Activated gamma-delta T cell treated with Interleukin-2 at 50 U/mL for 16 hours (primary cell): ENCODE measurements at regions not wholly inside any gene's neighbourhood (a gene's known extent, or its start where the extent isn't known, plus 50 kb on each side); places are given as distances from the start of the nearest gene placed in this dataset.

ENCODE experiments used
- DNase-seq: peaks from one replicate; pipeline ENCODE4 v3.0.0-alpha.2; 2020

DNA sequence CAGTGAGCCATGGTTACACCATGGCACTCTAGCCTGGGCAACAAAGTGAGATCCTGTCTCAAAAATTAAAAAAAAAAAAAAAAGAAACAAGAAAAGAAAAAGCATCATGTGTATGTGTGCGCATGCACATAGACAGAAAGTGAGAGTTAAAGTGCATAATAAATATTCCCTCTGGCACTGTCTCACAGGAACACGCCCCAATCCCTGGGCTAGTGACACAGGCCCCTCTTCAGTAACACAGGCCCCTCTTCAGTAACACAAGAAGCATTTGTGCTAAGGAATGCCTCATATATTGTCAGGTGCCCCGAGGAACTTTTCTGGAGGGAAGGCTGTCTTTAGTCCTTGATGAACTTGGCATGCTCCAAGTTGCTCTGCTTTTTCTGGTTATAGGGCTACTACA, 57.5 kb downstream of the RPL27A start:
- no peak for DNase-seq

DNA sequence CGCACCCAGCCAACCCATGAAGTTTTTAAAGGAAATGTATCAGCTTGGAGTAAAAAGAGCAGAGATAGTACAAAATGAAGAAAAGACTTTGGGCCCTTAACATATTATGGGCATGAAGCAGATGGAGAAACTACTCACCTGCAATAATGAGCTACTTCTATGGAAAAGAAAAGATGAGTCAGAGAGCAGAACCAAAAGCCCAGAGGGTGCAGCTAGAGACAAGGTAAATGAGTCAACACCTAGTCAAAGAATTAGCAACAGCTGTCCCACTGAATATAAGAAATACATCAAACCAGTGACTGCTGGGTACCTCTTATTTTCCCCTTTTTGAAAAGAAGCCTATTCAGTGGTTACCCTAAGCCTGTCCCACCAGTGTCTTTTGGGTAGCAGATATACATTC, 61.8 kb downstream of the RPL27A start:
- no peak for DNase-seq

- DNase-seq, result no peak
These were observed 63.0 kb downstream of the RPL27A start for GRCh38 chr11:8745431-8746253.

DNA sequence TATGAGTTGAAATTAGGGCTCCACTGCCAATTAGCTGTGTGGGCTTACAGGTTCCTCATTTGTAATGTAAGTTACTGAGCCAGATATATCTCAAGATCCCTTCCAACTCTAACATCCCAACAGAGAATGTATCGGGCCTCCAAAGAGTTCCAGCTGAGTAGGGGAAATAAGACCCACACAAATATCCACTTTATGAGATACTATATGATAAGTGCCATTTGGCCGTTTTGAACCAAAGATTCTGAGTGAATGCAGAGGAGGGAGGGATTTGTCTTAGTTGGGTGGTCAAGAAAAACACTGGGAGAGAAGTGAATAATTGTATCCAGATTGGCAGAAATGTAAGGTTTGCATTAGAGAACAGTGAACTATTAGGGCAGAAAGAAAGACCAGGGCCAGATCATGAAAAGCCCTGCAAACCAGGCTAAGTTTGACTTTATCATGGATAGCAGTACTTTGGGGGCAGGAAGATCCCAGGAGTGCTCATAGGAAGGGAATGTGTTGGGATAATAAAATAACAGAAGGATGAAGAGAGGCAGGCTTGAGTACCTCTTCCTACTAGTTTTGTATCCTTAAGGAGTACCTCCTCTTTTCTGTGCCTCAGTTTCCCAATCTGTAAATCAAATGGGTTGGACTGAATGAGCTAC, 63.9 kb downstream of the RPL27A start:
- no peak for DNase-seq

- DNase-seq, result no peak
These were observed 64.6 kb downstream of the RPL27A start for GRCh38 chr11:8747173-8747572.

- no peak for DNase-seq
These were observed 65.7 kb downstream of the RPL27A start for GRCh38 chr11:8748317-8748716.

DNA sequence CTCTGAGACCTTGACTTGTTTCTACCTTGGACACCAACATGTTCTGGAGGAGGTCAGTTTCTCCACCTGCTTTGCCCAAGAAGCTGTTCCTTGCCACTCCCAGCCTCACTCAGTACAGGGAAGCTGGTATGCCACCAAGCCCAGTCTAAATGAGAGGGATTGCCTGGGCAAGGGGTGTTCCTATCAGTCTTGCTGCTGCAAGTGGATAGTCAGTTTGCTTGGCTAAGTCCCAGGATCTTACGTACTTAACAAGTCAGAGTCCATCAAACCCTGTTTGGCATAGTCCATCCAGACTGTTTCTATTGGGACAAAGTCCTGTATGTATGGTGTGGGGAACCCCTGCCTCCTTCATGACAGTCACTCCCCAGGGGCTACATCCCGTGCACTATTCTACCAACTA, 66.6 kb downstream of the RPL27A start:
- DNase-seq, result no peak

DNA sequence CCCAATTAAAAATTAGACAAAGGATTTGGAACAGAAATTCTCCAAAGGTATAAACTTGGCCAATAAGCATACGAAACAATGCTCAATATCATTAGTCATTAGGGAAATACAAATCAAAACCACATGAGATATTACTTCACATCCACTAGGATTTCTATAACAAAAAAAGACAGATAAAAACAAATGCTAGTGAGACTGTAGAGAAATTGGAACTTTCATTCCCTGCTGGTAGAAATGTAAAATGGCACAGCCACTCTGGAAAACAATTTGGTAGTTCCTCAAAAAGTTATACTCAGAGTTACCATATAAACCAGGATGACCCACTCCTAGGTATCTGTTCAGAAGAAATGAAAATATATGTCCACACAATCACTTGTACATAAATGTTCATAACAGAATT, 71.6 kb downstream of the RPL27A start:
- no peak for DNase-seq

GRCh38 chr11:8756201-8756600, 73.6 kb downstream of the RPL27A start:
- no peak for DNase-seq

DNA sequence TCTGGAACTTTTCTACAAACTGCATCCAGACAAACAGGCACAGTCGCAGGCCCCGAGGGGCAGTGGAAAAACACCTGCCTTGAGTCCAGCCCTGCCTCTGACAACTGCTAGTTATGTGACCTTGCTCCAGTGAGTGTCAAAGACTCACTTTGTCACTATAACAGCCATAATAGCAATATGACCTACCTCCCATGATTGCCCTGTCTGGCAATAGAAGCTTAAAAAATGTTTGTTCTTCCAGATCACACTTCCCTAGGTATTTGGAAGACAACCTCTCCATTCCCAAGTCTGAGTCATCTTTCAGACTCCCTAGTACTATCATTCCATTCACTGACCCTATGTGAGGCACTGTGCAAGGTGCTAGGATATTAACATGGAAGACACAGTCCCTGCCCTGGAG, 74.5 kb downstream of the RPL27A start:
- DNase-seq, result no peak

- no peak for DNase-seq
These were observed 74.9 kb downstream of the RPL27A start for GRCh38 chr11:8757533-8757932.

- DNase-seq, result no peak
These were observed 76.1 kb downstream of the RPL27A start for GRCh38 chr11:8758619-8759169.

DNA sequence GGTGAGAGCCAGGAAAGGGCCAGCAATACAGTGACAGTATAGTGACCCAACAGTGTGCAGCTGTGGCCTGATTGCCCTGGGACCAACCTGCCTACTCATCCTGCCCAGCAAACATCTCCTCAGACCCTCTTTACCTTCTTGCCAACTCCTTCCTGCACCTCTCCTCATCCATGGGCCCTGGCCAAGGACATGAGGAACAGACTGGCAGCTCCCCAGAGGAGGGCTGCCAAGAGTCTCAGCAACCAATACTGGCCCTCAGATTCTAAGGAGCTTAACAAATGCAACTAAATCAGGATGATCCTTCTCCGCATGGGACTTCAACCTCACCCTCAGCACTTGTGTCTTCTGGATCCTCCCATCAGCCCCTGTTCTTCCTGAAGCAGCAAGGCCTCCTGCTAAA, 77.0 kb downstream of the RPL27A start:
- DNase-seq, result no peak

GRCh38 chr11:8760896-8761295, 78.3 kb downstream of the RPL27A start:
- no peak for DNase-seq

DNA sequence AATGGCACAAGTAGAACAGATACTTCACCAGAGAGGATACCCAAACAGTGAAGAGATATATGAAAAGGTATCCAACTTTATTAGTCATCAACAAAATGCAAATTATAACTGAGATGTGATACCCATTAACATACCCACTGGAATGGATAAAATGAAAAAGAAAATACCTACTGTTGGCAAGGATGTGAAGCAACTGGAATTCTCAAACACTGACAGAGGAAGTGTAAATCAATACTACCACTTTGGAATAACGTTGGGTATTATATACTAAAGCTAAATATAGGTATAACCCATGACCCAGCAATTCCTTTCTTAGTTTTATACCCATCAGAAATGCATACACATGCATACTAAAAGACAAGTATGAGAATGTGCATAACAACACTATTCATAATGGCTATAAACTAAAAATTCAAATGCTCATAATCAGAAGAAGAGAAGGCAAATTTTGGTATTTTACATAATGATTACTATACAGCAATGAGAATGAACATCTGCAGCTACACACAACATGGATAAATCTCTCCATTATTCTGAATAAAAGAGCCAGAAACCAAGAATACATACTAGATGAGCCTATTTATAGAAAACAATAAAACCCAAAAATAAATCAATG, 80.6 kb downstream of the RPL27A start:
- no peak for DNase-seq

GRCh38 chr11:8765294-8765693, 82.7 kb downstream of the RPL27A start:
- no peak for DNase-seq

DNA sequence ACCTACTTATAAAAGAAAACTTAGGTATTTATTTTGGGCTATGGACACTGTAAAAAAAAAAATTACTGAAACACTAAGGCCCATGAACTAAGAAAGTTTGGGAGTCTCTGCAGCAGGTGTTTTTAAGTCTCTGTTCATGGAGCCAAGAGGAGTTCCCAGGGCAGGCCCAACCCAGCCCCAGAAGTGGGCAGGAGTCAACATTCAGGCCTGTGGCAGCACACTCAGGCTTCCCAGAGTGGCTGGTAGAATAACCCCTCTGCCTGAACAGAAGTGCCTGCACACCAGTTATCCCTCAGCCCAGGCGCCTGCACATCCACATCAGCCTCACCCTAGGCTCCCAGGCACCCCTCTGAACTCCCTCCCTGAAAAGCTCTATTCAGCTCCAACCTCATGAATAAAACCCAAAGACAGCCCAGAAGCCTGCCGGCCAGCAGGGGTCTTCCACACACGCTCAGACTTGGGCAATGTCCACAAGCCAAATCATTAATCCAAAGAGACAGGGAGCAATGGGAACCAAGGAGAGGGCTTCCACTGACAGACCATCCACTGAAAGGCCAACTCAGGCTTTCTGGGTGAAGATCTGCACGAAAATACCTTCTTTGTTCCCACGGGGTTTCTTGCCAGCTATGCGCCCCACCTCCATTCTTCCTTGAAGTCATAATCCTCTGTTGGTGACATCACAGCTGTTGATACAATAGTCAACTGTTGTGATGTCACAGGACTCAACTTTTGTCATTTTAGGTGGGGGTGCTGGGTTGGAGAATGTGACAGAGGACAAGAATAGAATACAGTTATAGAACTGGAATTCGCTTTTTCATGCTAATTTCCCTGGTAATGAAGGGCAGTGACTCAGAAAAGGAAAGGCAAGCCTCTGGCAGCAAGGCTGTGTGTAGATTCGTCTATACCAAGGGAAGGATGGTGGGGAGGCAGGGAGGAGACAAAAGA, 83.7 kb downstream of the RPL27A start:
- DNase-seq, result no peak

DNA sequence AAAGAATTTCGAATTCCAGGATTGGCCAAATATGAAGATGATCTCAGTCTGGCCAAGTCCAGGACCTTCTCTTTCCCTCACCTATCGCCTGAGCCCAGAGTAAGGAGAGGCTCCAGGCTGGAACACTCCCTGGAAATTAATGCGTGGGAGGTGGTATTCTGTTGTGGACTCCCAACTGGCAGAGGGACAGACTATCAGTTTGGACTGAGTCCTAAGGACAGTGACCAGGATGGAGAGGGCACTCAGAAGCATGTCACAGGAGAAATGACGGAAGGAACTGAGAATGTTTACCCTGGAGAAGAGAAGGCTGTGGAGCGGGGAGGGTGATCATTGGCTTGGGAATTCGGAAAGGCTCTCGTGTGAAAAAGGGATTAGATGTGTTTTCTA, 84.4 kb downstream of the RPL27A start:
- DNase-seq, result no peak

GRCh38 chr11:8767466-8768142, 85.0 kb downstream of the RPL27A start:
- no peak for DNase-seq

- no peak for DNase-seq
These were observed 86.2 kb downstream of the RPL27A start for GRCh38 chr11:8768625-8769333.
